Non-pigmented ciliary epithelial cell (primary cell): ENCODE measurements at regions not wholly inside any gene's neighbourhood (a gene's known extent, or its start where the extent isn't known, plus 50 kb on each side); places are given as distances from the start of the nearest gene placed in this dataset.

Experiments used
- DNase-seq: peaks from one replicate; pipeline ENCODE4 v3.0.0-alpha.2; 2010; ENCODE audit warnings: low read depth

DNA sequence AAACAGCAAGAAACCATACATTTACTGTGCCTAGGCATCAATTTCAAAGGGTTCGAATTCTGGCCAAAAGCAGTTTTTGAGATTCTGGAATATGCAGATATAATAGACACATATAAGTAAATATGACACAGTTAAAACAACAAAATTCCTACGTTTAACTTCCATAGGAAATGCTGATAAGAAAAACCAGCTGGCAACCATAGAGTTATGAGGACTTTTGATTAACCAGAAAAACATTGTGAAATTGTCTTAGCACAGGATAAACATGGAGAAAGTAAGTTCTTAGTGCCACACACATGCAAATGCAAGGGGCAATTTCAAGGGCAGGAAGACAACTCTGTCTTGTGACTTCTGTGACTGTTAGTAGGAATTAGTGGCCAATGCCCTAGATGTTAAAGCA, 702.1 kb downstream of the TNS3 start:
- no peak for DNase-seq

DNA sequence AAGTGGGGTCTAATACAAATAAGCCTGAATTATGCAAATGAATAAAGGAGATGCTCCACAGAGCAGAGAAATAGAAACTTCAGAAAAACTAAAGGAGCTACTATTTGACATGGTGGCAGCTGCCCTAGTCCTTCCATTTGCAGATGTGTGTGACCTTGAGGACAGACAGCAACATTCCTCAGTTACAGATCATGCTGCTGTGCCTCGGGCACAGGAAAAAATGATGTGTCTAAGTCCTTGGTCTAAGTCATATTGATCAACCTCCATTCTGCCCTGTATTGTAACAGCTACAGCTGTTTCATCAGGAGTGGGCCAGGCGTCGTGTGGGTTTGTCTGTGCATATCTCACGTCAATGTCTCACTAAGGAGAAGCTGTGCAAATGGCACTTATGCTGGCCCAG, 710.4 kb downstream of the TNS3 start:
- DNase-seq: no peak

DNA sequence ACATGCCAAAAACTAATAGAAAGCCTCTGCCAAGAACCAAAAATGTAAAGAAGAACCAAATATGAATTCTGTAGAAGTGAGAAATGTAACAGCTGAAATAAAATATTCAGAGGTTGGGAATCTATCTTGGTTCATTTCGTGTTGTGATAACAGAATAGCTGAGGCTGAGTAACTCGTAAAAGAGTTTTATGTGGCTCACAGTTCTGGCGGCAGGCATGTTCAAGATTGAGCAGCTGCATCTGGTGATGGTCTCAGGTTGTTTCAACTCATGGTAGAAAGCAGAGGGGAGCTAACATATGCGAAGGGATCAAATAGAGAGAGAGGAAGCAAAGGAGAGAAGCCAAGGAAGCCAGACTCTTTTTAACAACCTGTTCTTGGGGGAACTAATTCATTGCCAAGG, 717.2 kb downstream of the TNS3 start:
- no peak for DNase-seq

DNA sequence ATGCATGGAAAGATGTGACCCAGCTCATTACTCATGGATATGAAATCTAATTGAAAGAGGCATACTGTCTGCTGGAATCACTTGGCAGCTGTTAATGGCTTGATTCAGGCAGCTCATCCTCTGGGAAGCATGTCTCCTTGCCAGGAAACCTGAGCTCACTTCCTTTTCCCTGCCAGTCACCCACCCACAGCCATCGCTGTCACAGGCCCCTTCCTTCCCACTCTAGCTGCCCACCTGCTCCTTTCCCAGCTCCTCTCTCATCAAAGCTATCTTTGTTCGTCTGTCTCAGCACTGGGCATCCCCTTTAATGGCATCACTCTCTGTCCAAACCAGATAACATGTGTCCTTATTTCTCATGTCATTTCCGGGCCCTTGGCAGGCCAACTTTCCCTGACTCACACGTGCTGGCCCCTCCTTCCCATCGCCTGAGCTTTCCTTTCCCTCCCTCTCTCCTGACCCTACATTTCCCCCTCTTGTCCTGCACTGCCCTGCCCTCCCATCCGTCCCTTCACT, 721.9 kb downstream of the TNS3 start:
- no peak for DNase-seq

DNA sequence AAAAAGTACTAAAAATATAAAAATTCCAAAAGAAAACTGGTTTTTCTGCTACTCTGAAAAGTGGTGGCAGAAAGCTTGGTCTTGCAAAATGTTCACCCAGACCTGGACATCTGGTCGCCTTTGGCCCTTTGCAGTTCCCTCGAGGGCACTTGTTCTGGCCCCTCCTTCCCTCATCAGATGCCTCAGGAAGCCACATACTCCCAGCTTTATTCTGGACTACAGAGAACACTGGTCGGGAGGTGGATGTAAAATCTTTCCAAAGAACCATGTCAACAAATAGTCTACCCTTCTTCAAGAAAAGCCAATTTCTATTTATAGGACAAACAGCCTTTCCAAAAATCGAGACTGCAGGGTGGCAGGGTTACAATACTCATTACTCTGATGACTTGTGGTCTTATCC, 726.1 kb downstream of the TNS3 start:
- no peak for DNase-seq

DNA sequence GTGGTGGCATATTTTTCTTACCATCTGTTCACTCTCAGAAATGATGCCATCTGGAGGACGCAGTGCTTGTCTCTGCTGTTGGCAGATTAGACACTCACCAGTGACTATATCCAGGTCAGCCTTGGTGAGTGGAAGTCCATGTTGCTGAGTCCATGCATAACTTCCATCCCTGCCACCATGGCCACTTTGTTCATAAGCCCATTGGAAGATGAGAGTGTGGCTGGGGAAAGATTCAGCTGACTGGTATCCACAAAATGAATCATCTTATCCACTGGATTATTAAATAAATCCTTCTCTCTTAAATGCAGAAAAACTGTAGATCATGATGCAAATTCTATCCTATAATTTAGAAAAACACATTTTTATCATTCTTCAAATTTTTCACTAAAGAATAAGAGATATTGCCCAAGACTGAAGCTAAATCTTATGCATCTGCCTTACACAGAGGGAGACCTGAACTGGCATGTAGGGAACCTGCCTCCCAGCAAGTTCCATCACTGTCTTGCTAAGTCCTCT, 726.9 kb downstream of the TNS3 start:
- no peak for DNase-seq

DNA sequence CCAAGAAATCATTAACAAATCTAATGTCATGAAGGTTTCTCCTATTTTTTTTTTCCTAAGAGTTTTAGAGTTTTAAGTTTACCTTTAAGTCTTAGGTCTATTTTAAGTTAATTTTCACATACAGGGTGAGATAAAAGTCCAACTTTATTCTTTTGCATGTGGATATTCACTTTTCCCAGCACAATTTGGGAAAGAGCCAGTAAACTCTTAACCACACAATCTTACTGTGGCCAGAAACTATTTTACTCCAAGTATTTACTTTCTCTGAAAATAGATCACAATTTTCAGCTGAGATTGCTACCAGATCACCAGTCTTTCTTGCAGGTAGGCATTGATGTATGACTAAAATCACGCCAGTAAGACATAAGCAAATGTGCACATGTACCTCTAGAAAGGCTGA, 728.5 kb downstream of the TNS3 start:
- DNase-seq: no peak

DNA sequence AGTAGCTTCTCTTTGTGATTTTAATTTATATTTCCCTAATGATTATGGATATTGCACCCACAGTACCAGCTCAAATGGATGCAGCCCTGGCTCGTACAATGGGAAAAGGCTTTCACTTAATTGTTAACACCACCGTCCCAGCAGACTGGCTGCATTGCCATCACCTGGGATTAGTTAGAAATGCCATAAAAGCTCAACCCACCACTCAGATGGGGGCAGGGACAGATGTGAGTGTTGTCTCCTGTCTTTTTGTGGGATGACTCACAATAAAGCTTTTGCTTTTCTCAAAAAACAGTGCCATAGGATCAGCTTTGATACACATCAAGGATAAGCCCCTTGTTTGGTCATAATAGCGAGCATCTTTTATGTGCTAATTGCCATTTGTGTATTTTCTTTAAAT, 729.1 kb downstream of the TNS3 start:
- DNase-seq: no peak

DNA sequence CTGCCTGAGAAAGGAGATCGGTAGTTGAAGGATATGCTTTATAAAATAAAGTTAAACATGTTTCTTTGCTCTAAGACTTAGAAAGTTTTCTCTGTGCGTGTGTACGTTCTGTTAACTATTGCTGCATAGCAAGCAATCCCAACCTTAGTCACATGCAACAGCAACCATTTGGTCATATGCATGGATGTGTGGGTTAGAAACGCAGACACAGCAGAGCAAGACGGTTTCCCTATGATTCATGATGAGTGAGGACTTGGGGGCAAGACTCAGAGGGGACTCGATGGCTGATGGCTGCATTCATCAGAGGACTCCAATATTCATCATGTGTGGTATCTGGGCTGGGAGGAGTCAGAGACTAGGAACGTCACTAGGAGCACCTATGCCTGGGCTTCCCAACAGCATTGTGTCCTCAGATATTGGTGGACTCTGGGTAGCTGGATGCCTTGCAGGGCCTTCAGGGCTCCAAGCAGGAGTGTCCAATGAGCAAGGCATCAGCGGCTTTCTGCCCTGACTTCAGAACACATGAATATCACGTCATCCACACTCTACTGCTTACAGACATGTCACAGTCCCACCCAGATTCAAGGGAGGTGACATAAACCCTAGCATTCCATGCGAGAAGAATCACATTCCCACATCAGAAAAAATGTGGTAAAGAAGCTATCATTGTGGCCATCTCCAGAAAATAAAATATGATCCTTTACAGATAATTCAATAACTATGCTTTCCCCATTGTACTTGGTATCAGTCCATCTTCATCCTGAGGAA, 731.2 kb downstream of the TNS3 start:
- no peak for DNase-seq

DNA sequence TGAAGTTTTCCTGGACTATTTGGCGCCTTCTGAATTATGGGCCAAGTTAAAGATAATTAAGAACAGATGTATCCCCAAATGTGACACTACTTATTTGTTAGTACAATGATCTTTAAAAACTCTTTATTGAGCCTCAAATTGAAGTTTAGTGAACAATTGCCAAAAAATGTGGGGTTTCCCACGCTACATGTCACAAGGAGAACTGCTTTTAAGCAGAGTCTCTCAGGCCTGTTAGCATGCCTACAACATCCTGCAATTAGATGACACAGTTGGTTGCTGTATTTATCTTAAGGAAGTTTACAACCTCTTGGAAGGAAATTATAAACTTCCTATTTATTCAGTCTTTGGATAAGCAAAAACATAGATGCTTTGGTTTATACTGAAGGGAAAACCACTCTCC, 733.0 kb downstream of the TNS3 start:
- no peak for DNase-seq

DNA sequence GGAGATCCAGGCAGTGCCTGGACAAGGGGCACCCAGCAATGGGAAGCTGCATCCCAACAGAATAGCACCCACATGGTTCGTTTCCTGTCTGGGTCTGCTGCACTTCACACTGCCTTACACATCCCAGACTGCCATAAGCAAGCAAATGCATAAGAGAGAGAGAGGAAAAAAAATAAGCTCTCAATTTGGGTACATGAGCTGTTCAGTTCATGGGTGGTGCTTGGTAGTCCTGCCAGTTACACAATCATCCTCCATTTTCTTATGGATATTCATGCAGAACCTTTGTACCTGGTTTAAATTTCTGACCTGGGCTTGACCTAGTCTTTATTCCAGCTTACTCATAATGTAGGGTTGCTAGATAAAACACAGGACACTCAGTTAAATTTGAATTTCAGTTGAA, 733.6 kb downstream of the TNS3 start:
- DNase-seq: no peak

DNA sequence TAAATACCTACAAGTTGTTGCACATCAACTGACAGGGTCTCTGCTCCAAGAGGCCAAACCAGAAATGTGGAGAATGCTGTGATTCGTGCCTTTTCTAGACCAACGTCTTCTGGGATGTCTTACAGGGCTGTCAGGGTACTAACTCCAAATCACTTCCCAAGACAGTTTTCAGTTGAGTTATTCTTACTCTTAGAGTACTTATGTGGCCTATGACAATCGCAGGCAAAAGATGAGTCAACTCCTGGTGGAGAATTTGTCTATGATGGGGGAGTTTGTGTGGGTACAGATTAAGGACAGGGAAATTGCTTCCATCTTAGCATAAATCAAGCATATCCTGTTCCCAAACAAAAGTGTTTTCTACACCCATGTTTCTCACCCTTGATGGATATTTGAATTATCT, 734.8 kb downstream of the TNS3 start:
- DNase-seq: no peak

DNA sequence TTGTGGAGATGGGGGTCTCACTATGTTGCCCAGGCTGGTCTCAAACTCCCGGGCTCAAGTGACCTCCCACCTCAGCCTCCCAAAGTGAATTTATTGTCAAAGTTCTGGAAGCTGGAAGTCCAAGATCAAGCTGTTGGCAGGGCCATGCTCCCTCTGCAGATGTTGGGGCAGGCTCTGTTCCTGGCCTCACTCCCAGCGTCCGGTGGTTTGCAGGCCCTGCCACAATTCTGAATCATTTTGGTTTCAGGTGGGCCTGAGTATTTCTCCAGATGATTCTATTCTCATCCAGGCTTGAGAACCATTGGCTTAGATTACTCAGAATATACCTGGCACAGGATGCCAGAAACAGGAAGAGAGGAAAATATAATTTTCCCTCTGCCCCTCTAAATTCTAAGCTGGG, 737.4 kb downstream of the TNS3 start:
- DNase-seq: no peak

DNA sequence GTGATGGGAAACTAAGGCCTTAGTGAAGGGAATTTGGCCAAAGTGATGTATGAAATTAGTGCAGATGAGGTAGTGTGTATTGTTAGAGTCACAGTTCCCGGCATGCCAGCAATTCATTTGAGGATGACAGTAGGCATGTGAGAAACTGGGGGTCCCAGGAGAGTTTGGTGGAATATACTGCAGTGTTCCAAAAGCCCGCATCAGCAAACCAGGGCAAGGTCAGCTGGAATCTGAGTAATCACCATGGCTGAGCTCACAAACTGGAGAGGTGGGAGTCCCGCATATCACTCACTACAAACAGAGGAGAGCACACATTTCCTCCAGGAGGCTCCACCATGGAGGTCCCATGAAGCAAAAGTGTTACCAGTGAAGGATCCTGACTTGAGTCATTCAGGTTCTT, 740.7 kb downstream of the TNS3 start:
- DNase-seq: no peak

DNA sequence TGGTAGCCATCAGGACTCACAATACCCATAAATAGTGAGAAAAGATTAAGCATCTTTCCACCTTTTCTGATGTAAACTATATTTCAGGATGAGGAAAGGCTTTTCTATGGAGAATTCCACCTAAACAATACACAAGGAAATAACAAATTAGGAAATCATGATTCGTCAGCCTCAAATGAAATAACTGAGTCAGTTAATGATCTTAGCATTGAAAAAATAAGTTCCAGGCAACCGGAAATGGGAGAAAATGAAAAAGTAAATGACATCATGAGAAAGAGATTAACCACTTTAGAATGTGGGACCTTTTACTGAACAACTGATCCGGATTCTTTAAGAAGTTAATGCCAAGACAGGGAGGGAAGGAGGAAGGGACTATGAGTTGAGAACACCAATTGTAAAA, 742.3 kb downstream of the TNS3 start:
- no peak for DNase-seq

DNA sequence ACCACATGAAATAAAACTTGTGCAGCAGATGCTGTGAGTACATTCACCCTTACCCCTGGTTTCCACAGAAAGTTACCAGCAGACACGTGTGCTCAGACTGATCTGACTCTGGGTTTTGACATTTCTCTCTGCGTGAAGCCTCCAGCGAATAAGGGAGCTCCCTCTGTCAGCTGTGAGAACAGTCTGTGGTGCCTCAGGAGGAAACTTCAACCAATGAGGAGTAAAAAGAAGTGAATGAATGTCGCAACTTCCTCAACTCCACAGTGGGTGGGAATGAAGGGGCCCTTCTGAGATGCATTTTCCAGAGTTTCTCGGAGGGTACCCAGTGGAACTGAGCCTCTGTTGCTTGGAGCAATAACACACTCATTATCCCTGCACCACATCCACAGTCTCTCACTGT, 743.4 kb downstream of the TNS3 start:
- DNase-seq: no peak

DNA sequence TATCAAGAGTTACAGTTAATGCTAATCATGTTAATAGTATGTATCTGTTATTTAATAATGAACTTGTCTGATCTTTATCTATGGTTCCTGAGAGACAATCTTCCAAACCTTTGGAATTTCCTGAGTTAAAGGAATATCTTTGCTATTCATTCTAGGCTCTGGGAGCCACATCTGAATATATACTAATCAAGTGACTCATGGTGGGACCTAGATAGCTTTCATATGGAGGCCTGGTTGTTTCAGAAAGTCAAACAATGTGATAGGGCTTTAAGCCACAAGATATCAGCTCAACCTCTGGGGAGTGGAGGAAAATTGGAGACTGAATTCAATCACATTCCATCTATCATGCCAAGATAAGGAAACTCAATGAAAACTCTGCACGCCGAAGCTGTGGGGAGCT, 746.4 kb downstream of the TNS3 start:
- no peak for DNase-seq

DNA sequence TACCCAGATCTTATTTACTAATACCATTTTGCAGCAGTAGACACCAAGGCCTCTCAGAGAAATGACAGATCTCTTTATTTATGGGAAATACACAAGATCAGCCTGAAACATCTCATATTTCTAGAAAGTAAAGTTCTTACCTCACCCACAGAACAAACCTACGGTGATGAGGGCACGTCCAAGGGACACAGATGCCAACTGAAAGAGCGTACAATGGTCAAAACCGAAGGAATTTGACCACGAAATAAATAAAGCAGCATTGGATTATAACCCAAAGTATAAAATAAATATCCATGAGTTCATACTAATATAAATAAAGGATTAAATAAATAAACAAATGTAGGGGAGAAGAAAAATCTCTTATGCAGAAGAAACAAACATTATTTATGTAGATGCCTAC, 747.0 kb downstream of the TNS3 start:
- no peak for DNase-seq

DNA sequence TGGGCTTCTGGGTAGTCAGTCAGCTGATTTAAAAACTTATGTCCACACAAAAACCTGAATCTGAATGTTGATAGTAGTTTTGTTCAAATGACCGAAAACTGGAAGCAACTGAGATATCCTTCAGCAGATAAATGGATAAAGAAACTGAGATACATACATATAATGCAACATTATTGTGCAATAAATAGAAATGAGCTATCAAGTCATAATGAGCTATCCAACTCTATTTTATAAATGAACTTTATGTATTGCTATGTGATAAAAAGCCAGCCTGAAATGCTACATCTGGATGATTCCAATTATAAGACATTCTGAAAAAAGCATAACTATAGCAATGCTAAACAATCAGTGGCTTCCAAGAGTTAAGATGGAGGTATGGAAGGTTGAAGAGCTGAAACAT, 748.7 kb downstream of the TNS3 start:
- DNase-seq: no peak

DNA sequence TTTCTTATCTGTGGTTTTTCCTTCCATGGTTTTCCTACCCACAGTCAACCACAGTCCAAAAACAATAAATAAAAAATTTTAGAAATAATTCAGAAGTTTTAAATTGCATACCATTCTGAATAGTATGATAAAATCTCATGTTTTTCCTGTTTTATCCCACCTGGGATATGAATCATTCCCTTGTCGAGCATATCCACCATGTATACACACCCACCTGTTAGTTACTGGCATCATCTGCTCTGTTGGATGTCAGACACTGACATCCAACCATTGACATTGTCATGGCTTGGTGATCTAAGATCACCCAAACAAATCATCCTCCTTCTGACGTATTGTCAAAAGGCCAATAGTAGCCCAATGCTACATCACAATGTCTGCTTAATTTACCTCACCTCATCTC, 749.8 kb downstream of the TNS3 start:
- DNase-seq: no peak

DNA sequence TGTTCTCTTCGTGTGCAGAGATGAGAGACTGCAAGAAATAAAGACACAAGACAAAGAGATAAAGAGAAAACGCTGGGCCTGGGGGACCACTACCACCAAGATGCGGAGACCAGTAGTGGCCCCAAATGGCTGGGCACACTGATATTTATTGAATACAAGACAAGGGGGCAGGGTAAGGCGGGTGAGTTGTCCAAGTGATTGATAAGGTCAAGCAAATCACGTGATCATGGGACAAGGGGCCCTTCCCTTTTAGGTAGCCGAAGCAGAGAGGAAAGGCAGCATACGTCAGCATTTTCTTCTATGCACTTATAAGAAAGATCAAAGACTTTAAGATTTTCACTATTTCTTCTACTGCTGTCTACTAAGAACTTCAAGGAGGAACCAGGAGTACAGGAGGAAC, 762.1 kb downstream of the TNS3 start:
- DNase-seq: no peak

DNA sequence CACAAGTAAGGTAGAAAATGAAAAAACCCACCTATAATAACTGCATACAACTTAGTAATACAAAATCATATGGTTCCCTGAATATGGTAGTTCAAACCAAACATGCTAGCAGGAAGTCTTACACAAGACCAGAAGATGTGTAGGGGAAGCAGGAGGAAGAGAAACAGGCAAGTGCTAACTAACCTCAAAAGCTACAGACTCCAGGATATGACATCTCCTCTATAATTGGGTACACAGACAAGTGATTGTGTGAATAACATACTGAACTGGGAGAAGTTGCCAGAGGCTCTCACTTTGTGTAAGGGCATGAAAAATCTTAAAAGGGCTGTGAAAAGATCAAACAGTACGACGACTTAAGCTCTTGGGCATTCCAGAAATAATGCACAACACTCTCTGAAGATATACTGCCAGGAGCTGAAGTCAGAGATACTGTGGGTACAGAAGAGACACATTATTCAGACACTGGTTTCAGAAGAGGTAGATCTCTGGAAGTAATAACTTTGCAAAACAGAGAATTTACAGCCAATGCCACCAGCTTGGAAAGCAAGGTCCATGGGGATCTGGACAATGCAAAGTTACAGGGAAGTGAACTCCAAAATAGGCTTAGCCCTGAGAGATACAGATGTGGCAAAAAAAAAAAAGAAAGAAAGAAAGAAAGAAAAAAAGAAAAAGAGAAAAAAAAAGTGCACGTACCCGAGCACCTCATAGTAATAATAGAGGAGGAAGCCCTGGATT, 767.2 kb downstream of the TNS3 start:
- no peak for DNase-seq

DNA sequence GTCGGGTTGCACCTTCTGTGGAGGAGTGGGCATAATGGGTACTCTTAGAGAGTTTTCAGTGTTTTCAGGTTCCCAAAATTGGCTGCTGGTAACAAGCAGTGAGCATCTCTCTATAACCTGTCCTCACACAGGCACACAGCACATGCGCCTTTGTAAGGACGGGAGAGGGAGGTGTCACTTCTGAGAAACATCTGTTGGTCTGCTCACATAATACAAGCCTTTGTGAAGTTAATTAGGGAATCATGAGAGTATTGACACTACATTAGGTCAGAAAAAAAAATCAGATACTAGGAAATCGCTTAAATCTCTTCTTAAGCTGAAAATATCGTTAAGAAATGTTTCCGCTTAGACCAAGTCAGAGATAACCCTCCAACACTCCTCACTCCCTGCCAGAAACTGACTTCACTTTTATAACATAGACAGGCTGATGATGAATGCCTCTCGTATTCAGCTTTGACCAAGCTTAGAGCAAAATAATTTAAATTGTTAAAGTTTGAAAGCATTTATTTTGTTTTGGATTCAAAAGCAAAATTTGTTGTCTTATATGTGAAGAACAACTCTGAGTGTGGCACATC, 769.7 kb downstream of the TNS3 start:
- no peak for DNase-seq
